ENCODE measurements at regions not wholly inside any gene's neighbourhood (a gene's known extent, or its start where the extent isn't known, plus 50 kb on each side); places are given as distances from the start of the nearest gene placed in this dataset.

- Histone ChIP-seq H4K8ac (ENCODE audit: extremely low read depth, insufficient read depth, low read length) (no peak overlapping the region), H2BK120ac (replicated peaks; ENCODE audit: low read depth, low read length) (no peak overlapping the region), H3K9ac (replicated peaks in 1 of 4; ENCODE audit: extremely low read depth in 1 of 4, low read depth in 3 of 4, low read length in 3 of 4) (no peak overlapping the region), H3K4me2 (ENCODE audit: insufficient read depth in 1 of 2, low read depth in 2 of 2, low read length in 2 of 2) (no peak overlapping the region), H2BK20ac (ENCODE audit: low read length) (no peak overlapping the region), H3K23ac (ENCODE audit: insufficient read length) (no peak overlapping the region), H3K27me3 (replicated peaks in 1 of 4; ENCODE audit: control insufficient read depth in 3 of 4, extremely low read depth in 1 of 4, insufficient read depth in 3 of 4, low read length in 3 of 4) (no peaks in the 10 kb centered on the region), H2BK5ac (ENCODE audit: low read depth, low read length) (no peak overlapping the region), H4K91ac (replicated peaks; ENCODE audit: insufficient read length, low read length) (no peak overlapping the region), H3K36me3 (ENCODE audit: control insufficient read depth in 2 of 4, insufficient read depth in 4 of 4, low read length in 3 of 4) (no peaks in the 10 kb centered on the region), H3K56ac (replicated peaks; ENCODE audit: insufficient read length, low read depth, low read length) (no peak overlapping the region), H3K18ac (ENCODE audit: extremely low read depth, low read length) (no peak overlapping the region), H4K5ac (ENCODE audit: insufficient read length, low read depth, low read length) (no peak overlapping the region), H2AK5ac (ENCODE audit: low read depth, low read length) (no peak overlapping the region), H3K14ac (ENCODE audit: insufficient read length) (no peak overlapping the region), H3K79me1 (ENCODE audit: low read depth, low read length) (no peaks in the 10 kb centered on the region), H3K23me2 (ENCODE audit: low read depth, low read length) (no peaks in the 10 kb centered on the region), H3K4me1 (replicated peaks in 1 of 4; ENCODE audit: control insufficient read depth in 3 of 4, insufficient read depth in 4 of 4, low read length in 3 of 4) (no peaks in the 10 kb centered on the region), H3K4me3 (ENCODE audit: extremely low read depth in 1 of 4, insufficient read depth in 2 of 4, low read depth in 3 of 4, low read length in 4 of 4) (no peak overlapping the region), H2AFZ (ENCODE audit: low read length) (no peak overlapping the region), H2BK15ac (ENCODE audit: low read length) (no peak overlapping the region), H3K27ac (ENCODE audit: low read depth, low read length) (no peak overlapping the region), H3K4ac (replicated peaks; ENCODE audit: insufficient read length, low read depth, low read length) (no peak overlapping the region), H3K79me2 (ENCODE audit: control insufficient read depth in 1 of 2, insufficient read depth in 2 of 2, low read length in 2 of 2) (no peaks in the 10 kb centered on the region), H2BK12ac (ENCODE audit: low read depth, low read length) (no peak overlapping the region), H4K20me1 (replicated peaks in 1 of 2; ENCODE audit: control insufficient read depth in 1 of 2, insufficient read depth in 2 of 2, low read length in 2 of 2) (no peaks in the 10 kb centered on the region), H3K9me3 (ENCODE audit: insufficient read depth in 2 of 2, low read depth in 1 of 2, low read length in 1 of 2) (no peaks in the 10 kb centered on the region)
- POLR2A ChIA-PET (ENCODE audit: partially characterized antibody): no interaction called here
- 76% methylated on average over 6 of the region's 6 CpGs; no CpG with 5 or more reads in 1 of the 2 experiments for WGBS, 2 experiments (ENCODE audit: extremely low coverage in 1 of 2, insufficient coverage in 1 of 2, insufficient read length in 1 of 2, insufficient replicate concordance in 2 of 2, low coverage in 1 of 2, low lambda C conversion rate in 2 of 2, missing lambda C conversion rate in 1 of 2)
- no peak for DNase-seq (ENCODE audit: low read depth in 1 of 2, low spot score in 2 of 2)
- CTCF ChIA-PET (ENCODE audit: partially characterized antibody): interaction anchor here (0.6 to 1.7 kb wide), 6 partner anchors 9 to 241 kb away, joined by 3 to 10 read pairs (median 3); no protein-coding TSS in a partner anchor
- FAIRE-seq: no peak
- TF ChIP-seq BACH1 (IDR thresholded peaks at IDR 0.05; ENCODE audit: low read length) (no peak), SRF (IDR thresholded peaks at IDR 0.05; ENCODE audit: low read depth, low read length) (no peak), SIX5 (IDR thresholded peaks at IDR 0.05; ENCODE audit: low read depth, low read length) (no peak), CEBPB (IDR thresholded peaks at IDR 0.05; ENCODE audit: low read depth, low read length) (no peak), CBX5 (IDR thresholded peaks at IDR 0.05; ENCODE audit: low read depth, low read length) (no peak), TBP (IDR thresholded peaks at IDR 0.05; ENCODE audit: low read depth, low read length) (no peak), SP1 (IDR thresholded peaks at IDR 0.05; ENCODE audit: low read depth, low read length) (no peak), JUND (IDR thresholded peaks at IDR 0.05; ENCODE audit: low read length) (no peak), FOSL1 (IDR thresholded peaks at IDR 0.05; ENCODE audit: insufficient read depth, low read depth, low read length) (no peak), HDAC6 (IDR thresholded peaks at IDR 0.05; ENCODE audit: low read depth, low read length) (no peak), MAFK (IDR thresholded peaks at IDR 0.05; ENCODE audit: low read depth, low read length) (no peak), TAF7 (optimal IDR thresholded peaks at IDR 0.05; ENCODE audit: borderline replicate concordance, low read depth, low read length) (no peak), TAF1 (IDR thresholded peaks at IDR 0.05; ENCODE audit: low read depth, low read length) (no peak)
These were observed 59.5 kb downstream of the PLEKHG1 start for GRCh38 chr6:150659046-150659763.

All from H1 (cell line).